NCI-H187 treated with DMSO at 0.1 percent for 48 hours (cell line): ENCODE measurements at regions not wholly inside any gene's neighbourhood (a gene's known extent, or its start where the extent isn't known, plus 50 kb on each side); places are given as distances from the start of the nearest gene placed in this dataset.
"Not testable (repeated sequence)": the region's sequence is repeated elsewhere in the genome, so short reads cannot be mapped to it uniquely, and the experiment has no call there.

ENCODE experiments used
- DNase-seq: peaks from one replicate; lab custom pipeline; 2025; lab: John Stamatoyannopoulos, UW

GRCh38 chr7:66539902-66540375, 88.7 kb upstream of the KCTD7 start:
- DNase-seq = no peak

GRCh38 chr7:66542049-66542448, 86.6 kb upstream of the KCTD7 start:
- DNase-seq = no peak

DNA sequence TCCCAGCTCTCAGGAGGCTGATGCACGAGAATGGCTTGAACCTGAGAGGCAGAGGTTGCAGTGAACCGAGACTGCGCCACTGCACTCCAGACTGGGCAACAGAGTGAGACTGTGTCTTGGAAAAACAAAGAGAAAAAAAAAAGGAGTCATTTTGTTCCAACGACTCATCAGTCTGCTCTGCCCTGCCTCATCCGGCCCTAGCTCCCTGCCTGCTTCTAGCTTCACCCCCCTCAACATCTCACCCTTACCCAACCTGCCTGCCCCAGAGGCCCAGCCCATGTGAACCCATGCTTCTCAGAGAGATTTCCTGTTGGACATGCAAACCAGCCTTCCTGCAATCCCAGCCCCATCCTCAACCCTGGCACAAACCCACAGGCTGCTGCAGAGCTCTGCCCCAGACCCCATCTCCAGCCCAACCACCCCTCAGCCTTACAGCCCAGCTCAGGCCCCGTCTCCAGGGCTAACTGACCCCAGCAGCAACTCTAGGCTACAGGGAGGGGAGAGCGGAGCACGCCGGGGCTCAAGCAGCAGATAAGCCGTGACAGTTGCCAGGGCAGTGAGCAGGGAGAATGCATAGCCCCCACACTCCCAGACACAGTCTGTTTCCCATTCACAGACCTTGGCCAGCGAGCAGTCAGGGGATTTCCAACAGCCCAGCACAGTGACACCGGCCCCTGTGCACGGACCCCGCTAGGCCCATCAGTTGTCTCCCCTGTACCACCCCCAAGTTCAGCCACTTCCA, 86.0 kb upstream of the KCTD7 start:
- DNase-seq = no peak

DNA sequence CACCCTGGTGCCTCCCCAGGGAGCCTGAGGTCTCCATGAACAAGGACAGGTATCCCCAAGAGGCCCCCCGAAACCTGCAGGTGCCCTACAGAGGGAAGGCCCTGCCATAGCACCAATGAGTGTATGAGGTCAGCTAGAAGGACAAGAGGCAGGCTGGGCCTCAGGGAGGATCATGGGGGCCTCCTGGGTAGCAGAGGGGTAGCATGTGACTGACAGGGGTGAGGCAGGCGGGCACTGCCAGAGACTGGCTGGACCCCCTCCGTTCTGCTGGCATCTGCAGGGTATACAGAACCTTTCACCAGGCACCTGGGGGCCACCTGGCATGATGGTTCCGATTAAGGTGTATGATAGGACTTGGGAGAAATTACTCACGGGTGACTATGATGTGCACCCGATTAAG, 79.2 kb upstream of the KCTD7 start:
- no peak for DNase-seq

GRCh38 chr7:66553001-66553400, 75.7 kb upstream of the KCTD7 start:
- DNase-seq = no peak

DNA sequence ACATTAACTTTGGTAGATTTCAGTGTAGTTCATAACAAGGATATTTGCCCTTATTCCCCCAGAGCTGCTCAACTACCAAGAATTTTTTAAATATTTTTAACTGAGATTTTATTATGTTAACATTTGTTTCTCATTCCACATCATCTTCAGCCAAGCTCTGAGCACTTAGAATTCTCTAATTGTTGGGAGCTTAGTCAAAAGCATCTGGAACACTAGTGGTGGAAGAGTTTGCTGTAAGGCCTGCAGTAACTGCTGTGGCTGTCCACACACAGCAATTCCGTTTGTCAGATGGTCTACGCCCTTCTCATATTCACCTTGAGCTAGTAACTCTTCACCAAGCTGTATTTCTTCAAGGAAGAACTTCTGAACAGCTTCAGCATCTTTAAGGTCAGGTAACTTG, 75.0 kb upstream of the KCTD7 start:
- not testable (repeated sequence) for DNase-seq

DNA sequence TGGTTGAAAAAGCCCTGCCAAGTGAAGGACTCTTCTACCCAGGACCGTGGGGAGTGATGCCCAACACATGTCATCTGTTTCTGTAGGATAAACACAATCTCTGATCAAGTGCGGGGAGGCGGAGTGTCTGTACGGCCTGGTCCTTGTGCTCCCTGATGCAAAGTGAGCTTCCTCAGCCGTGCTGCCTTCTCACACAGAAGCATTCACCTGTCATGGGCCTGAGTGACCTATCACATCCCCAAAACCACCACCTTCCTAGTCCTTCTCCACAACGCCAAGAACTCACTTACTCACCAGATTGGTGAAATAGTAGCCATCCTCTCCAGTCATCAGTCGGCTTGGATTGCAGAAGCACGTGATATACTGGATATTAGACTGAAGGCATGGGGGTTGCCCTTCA, 74.4 kb upstream of the KCTD7 start:
- not testable (repeated sequence) for DNase-seq

DNA sequence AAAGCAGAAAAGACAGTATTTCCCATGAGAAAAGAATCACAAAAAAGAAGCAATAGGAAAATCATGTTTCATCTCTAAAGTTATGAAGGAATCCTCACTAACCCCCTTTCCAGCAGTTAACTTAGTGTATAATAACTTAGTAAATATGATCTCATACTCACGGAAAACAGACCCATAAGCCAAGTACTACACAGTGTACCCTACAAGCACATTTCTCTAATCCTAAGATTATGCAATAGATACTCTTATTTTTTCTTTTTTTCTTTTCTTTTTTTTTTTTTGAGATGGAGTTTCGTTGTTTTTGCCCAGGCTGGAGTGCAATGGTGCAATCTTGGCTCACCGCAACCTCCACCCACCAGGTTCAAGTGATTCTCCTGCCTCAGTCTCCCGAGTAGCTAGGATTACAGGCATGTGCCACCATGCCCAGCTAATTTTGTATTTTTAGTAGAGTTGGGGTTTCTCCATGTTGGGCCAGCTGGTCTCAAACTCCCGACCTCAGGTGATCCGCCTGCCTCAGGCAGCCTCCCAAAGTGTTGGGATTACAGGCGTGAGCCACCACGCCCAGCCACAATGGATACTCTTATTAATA, 73.7 kb upstream of the KCTD7 start:
- DNase-seq = not testable (repeated sequence)

- no peak for DNase-seq
These were observed 72.5 kb upstream of the KCTD7 start for GRCh38 chr7:66556177-66556548.

- DNase-seq = no peak
These were observed 72.0 kb upstream of the KCTD7 start for GRCh38 chr7:66556549-66557213.

- DNase-seq = no peak
These were observed 71.2 kb upstream of the KCTD7 start for GRCh38 chr7:66557214-66558200.

GRCh38 chr7:66558201-66558641, 70.5 kb upstream of the KCTD7 start:
- no peak for DNase-seq

GRCh38 chr7:66558660-66559465, 69.8 kb upstream of the KCTD7 start:
- no peak for DNase-seq

GRCh38 chr7:66564045-66564444, 64.6 kb upstream of the KCTD7 start:
- DNase-seq = no peak

GRCh38 chr7:66570179-66570578, 58.5 kb upstream of the KCTD7 start:
- not testable (repeated sequence) for DNase-seq

DNA sequence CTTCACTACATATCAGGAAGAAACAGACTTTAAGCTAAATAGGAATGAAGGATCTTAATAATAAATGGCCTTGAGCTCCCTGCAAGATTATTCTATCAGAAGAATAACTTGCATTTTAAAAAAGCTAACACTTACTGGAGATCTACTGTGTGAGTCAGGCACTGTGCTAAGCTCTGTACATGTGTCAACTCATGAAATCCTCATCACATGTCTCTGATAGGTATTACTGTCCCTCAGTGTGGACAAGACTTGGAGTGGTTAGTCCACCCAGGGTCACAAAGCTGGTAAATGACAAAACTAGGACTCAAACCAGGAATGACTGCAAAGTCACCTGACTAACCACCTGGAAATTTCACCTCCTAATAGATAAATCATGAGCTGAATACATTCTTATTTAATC, 57.1 kb upstream of the KCTD7 start:
- DNase-seq = no peak

DNA sequence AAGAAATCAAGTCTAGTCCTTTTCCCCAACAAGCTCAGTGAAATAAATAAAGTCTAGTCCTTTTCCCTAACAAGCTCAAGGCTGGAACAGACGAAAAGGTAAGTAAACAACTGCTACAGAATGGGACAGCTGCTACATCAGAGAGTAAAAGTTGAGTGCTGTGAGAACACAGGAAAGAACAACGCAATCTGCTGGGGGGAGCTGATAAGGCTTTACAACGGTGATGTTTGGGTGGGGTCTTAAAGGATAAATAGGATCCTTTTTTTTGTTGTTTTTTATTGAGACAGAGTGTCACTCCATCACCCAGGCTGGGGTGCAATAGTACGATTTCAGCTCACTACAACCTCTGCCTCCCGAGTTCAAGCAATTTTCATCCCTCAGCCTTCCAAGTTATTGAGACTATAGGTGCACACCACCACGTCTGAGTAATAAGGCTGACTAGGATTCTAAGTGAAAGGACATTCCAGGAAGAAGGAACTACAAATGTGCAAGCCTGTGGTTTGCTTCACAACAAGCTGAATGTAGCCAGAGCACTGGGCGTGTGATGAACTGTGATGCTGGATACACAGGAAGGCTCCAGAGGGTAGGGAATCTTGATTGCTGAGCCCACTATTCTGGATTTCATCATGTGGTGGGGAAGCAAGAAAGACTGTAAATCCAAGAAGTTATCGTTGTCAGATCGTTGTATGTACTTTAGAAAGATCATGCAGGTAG, 54.7 kb upstream of the KCTD7 start:
- not testable (repeated sequence) for DNase-seq

DNA sequence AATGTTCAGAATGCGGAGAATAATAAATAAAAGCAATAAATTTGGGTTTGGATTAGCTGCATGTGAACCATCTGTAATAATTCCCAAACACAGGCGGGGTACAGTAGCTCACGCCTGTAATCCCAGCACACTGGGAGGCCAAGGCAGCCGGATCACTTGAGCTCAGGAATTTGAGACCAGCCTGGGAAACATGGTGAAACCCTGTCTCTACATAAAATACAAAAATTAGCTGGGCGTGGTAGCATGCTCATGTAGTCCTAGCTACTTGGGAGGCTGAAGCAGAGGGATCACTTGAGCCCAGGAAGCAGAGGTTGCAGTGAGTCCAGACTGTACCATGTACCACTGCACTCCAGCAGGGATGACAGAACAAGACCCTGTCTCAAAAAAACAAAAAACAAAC, 53.9 kb upstream of the KCTD7 start:
- DNase-seq = not testable (repeated sequence)

GRCh38 chr7:66575398-66575797, 53.3 kb upstream of the KCTD7 start:
- no peak for DNase-seq

- no peak for DNase-seq
These were observed 52.0 kb upstream of the KCTD7 start for GRCh38 chr7:66576646-66577045.
